ENCODE measurements at regions not wholly inside any gene's neighbourhood (a gene's known extent, or its start where the extent isn't known, plus 50 kb on each side); places are given as distances from the start of the nearest gene placed in this dataset.

DNA sequence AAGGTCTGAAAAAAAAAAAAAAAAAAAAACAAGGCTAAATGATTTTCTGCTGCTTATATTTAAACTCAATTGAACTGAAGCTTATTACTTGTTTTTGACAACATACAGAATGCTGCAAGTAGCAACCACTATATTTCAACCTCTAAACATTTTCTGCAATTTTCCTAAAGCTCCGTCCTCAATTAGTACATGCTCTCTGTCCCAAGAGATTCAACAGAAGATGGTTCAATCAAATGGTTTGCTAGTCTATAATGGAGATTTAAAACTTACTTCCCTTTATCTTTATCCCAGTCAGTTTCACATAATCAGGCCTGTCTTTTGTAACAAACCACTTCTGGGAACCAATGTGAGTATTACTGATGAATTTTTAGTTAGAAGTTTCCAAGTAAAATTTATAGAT, 485.1 kb upstream of the CDH7 start:
- H4K20me1 ChIP-seq (ENCODE audit: insufficient read depth, low read length), result no peaks in the 10 kb centered on the region
- TF ChIP-seq CTCF (IDR thresholded peaks at IDR 0.05; ENCODE audit: low read length) (no peak), EZH2phosphoT487 (IDR thresholded peaks at IDR 0.05; ENCODE audit: low read length) (no peak), EZH2 (optimal IDR thresholded peaks at IDR 0.05; ENCODE audit: low read depth, low read length) (no peak)

DNA sequence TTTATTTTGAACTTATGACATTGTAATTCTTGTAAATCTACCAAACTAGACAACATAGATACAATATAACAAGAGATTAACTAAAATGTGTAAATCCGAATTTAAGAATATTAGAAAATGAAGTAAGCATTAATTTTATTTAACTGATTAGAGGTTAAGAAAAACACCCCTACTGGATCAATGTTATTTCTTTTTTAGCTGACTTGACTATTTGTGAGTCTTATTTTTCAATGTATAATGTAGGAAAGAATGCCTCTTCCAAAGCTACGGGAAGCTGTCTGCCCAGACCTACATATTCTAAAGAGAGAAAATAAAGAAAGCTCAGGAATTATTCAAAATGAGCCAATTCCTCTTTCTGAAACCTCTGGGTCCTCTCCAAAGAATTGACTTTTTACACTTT, 490.8 kb upstream of the CDH7 start:
- Histone ChIP-seq H3K79me2 (ENCODE audit: low read length) (no peaks in the 10 kb centered on the region), H3K27ac (ENCODE audit: low read length) (no peak overlapping the region), H3K36me3 (replicated peaks; ENCODE audit: insufficient read depth, low read length) (no peaks in the 10 kb centered on the region), H3K9ac (ENCODE audit: low read length) (no peak overlapping the region), H3K4me3 (ENCODE audit: low read length) (no peak overlapping the region), H3K9me3 (replicated peaks; ENCODE audit: insufficient read depth, low read length) (no peaks in the 10 kb centered on the region), H3K4me1 (ENCODE audit: low read length) (no peaks in the 10 kb centered on the region), H4K20me1 (ENCODE audit: insufficient read depth, low read length) (no peaks in the 10 kb centered on the region), H2AFZ (ENCODE audit: low read length) (no peak overlapping the region), H3K9me2 (replicated peaks; ENCODE audit: insufficient read depth, low read length) (no peaks in the 10 kb centered on the region), H3K27me3 (replicated peaks; ENCODE audit: insufficient read depth, low read length) (no peaks in the 10 kb centered on the region), H3K4me2 (ENCODE audit: low read depth, low read length) (no peak overlapping the region), H3F3A (ENCODE audit: insufficient read depth, low read length) (no peaks in the 10 kb centered on the region)
- TF ChIP-seq EZH2 (optimal IDR thresholded peaks at IDR 0.05; ENCODE audit: low read depth, low read length) (no peak), CTCF (IDR thresholded peaks at IDR 0.05; ENCODE audit: low read length) (no peak), EZH2phosphoT487 (IDR thresholded peaks at IDR 0.05; ENCODE audit: low read length) (no peak)
- no peak for DNase-seq

More for the DNA sequence above, 485.1 kb upstream of the CDH7 start:
- Histone ChIP-seq H2AFZ (ENCODE audit: low read length) (no peak overlapping the region), H3K9ac (ENCODE audit: low read length) (no peak overlapping the region), H3K4me2 (ENCODE audit: low read depth, low read length) (no peak overlapping the region), H3K4me1 (ENCODE audit: low read length) (no peaks in the 10 kb centered on the region), H3K4me3 (ENCODE audit: low read length) (no peak overlapping the region), H3K27ac (ENCODE audit: low read length) (no peak overlapping the region), H3K79me2 (ENCODE audit: low read length) (no peaks in the 10 kb centered on the region), H3K9me2 (replicated peaks; ENCODE audit: insufficient read depth, low read length) (no peaks in the 10 kb centered on the region), H3K9me3 (replicated peaks; ENCODE audit: insufficient read depth, low read length) (no peaks in the 10 kb centered on the region), H3K27me3 (replicated peaks; ENCODE audit: insufficient read depth, low read length) (no peaks in the 10 kb centered on the region), H3F3A (ENCODE audit: insufficient read depth, low read length) (no peaks in the 10 kb centered on the region), H3K36me3 (replicated peaks; ENCODE audit: insufficient read depth, low read length) (no peaks in the 10 kb centered on the region)
- no peak for DNase-seq

DNA sequence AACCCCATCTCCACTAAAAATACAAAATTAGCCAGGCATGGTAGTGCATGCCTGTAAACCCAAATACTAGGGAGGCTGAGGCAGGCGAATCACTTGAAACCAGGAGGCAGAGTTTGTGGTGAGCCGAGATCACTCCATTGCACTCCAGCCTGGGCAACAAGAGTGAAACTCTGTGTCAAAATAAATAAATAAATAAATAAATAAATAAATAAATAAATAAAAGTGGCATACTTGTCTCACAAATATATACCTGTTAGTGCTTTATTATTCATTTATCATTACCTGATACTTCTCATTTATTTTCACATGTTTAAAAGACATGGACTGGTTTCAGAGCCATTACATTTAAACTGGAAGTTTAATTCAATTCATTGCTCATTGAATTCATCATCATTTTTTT, 491.4 kb upstream of the CDH7 start:
- Histone ChIP-seq H3K9ac (ENCODE audit: low read length) (no peak overlapping the region), H3K4me3 (ENCODE audit: low read length) (no peak overlapping the region), H2AFZ (ENCODE audit: low read length) (no peak overlapping the region), H3F3A (ENCODE audit: insufficient read depth, low read length) (no peaks in the 10 kb centered on the region), H3K4me1 (ENCODE audit: low read length) (no peaks in the 10 kb centered on the region), H3K27ac (ENCODE audit: low read length) (no peak overlapping the region), H3K27me3 (replicated peaks; ENCODE audit: insufficient read depth, low read length) (no peaks in the 10 kb centered on the region), H3K9me2 (replicated peaks; ENCODE audit: insufficient read depth, low read length) (no peaks in the 10 kb centered on the region), H3K36me3 (replicated peaks; ENCODE audit: insufficient read depth, low read length) (no peaks in the 10 kb centered on the region), H3K4me2 (ENCODE audit: low read depth, low read length) (no peak overlapping the region), H4K20me1 (ENCODE audit: insufficient read depth, low read length) (no peaks in the 10 kb centered on the region), H3K79me2 (ENCODE audit: low read length) (no peaks in the 10 kb centered on the region), H3K9me3 (replicated peaks; ENCODE audit: insufficient read depth, low read length) (no peaks in the 10 kb centered on the region)
- no peak for TF ChIP-seq CTCF (IDR thresholded peaks at IDR 0.05; ENCODE audit: low read length)
- no peak for TF ChIP-seq EZH2phosphoT487 (IDR thresholded peaks at IDR 0.05; ENCODE audit: low read length)
- no peak for TF ChIP-seq EZH2 (optimal IDR thresholded peaks at IDR 0.05; ENCODE audit: low read depth, low read length)
- DNase-seq, result no peak

Data from MM.1S (cell line).